HepG2 (cell line): ENCODE measurements at regions not wholly inside any gene's neighbourhood (a gene's known extent, or its start where the extent isn't known, plus 50 kb on each side); places are given as distances from the start of the nearest gene placed in this dataset.

Experiments
- ATAC-seq: fragments of 200-7000 bp; cut with Tn5 transposase; 3 replicates; pipeline ENCODE4 v1.9.1; 2020; ENCODE audit warnings: mild to moderate bottlenecking, moderate library complexity
- BruUV-seq: library from RNA; stranded (reverse); fragments of 400-500 nt; replicated peaks from 2 replicates; lab custom pipeline; 2021; lab: Mats Ljungman, UMichigan
- CTCF ChIA-PET: fragments of 300-600 bp; formaldehyde crosslinking; extraction: SDS; loops from one replicate; lab custom pipeline; 2021; ENCODE audit warnings: low total read pairs, inconsistent platforms, low intra/inter-chr PET ratio; lab: Yijun Ruan, JAX
- POLR2A ChIA-PET: fragments of 350-600 bp; sonication (Branson Sonifier 250); formaldehyde crosslinking; loops from one replicate; lab custom pipeline; 2020; ENCODE audit warnings: antibody characterized with exemption, inconsistent platforms; lab: Yijun Ruan, JAX
- DNase-seq: peaks from one replicate; pipeline ENCODE4 v3.0.0-alpha.2; 2015; ENCODE audit warnings: low spot score
- FAIRE-seq: peaks from 3 replicates; lab custom pipeline; 2011; peaks lifted over from hg19 to GRCh38; lab: Jason Lieb, UNC
- H2AFZ ChIP-seq: one replicate; pipeline ENCODE4 v1.6.1; 2011; ENCODE audit warnings: low read length, inconsistent platforms
- H3K27ac ChIP-seq: fragments of 300-600 bp; 3 replicates; pipeline ENCODE4 v1.8.0; 2011; ENCODE audit warnings: mixed run types, mild to moderate bottlenecking, mixed read lengths, low read length, inconsistent platforms; ENCODE audit not compliant: insufficient read depth; ENCODE audit errors: extremely low read length
- H3K27me3 ChIP-seq, 2 experiments: fragments of 200-600 bp in 1 of 2; 2 replicates in 1 of 2; 3 replicates in 1 of 2; pipeline versions ENCODE4 v1.6.0 to v1.8.0; 2011; ENCODE audit warnings: low read length in 2 of 2, mild to moderate bottlenecking in 2 of 2, moderate library complexity in 2 of 2, inconsistent platforms in 1 of 2; ENCODE audit not compliant: insufficient read depth in 2 of 2, control insufficient read depth in 1 of 2
- H3K36me3 ChIP-seq, 2 experiments: fragments of 200-600 bp in 1 of 2; replicated peaks in 1 of 2; 2 replicates in 1 of 2; 3 replicates in 1 of 2; pipeline versions ENCODE4 v1.5.1 to v1.8.0; 2011; ENCODE audit warnings: low read length in 2 of 2, inconsistent platforms in 1 of 2; ENCODE audit not compliant: insufficient read depth in 2 of 2, control insufficient read depth in 1 of 2
- H3K4me1 ChIP-seq: 2 replicates; pipeline ENCODE4 v1.5.1; 2012; ENCODE audit warnings: low read length, inconsistent platforms; ENCODE audit not compliant: insufficient read depth
- H3K4me2 ChIP-seq: 2 replicates; pipeline ENCODE4 v1.6.0; 2011; ENCODE audit warnings: low read depth, low read length, inconsistent platforms
- H3K4me3 ChIP-seq, 3 experiments: fragments of 200-600 bp in 1 of 3; sonication (generic), shearing (Covaris generic) in 1 of 3; replicated peaks in 1 of 3; 2 replicates each; pipeline ENCODE4 v1.5.1; 2011 to 2016; ENCODE audit warnings: low read length in 3 of 3, inconsistent platforms in 2 of 3, low read depth in 2 of 3, mild to moderate bottlenecking in 2 of 3, control low read depth in 1 of 3, mixed read lengths in 1 of 3; ENCODE audit not compliant: insufficient read depth in 1 of 3
- H3K79me2 ChIP-seq: one replicate; pipeline ENCODE4 v1.6.1; 2011; ENCODE audit warnings: low read length, inconsistent platforms; ENCODE audit not compliant: insufficient read depth
- H3K9ac ChIP-seq: 2 replicates; pipeline ENCODE4 v1.6.0; 2011; ENCODE audit warnings: mild to moderate bottlenecking, low read depth, low read length, inconsistent platforms; ENCODE audit not compliant: insufficient read depth
- H3K9me3 ChIP-seq: 2 replicates; pipeline ENCODE4 v1.5.1; 2012; ENCODE audit warnings: mild to moderate bottlenecking, low read length
- H4K20me1 ChIP-seq: 2 replicates; pipeline ENCODE4 v1.6.0; 2011; ENCODE audit warnings: inconsistent platforms, mild to moderate bottlenecking, low read length, moderate library complexity; ENCODE audit not compliant: insufficient read depth
- ARID2 ChIP-seq: sonication (generic); formaldehyde crosslinking; IDR thresholded peaks from 2 replicates; pipeline ENCODE4 v1.8.1; 2022; ENCODE audit warnings: mild to moderate bottlenecking, missing genetic modification reagents, borderline replicate concordance
- HDAC2 ChIP-seq: sonication (generic); formaldehyde crosslinking; IDR thresholded peaks from 2 replicates; pipeline ENCODE4 v1.4.0; 2020; ENCODE audit warnings: missing genetic modification reagents
- NBN ChIP-seq: fragments of 450-650 bp; conservative IDR thresholded peaks from 2 replicates; pipeline ENCODE4 v1.6.1; 2017
- PHB2 ChIP-seq: fragments of 450-650 bp; IDR thresholded peaks from 2 replicates; pipeline ENCODE4 v1.6.1; 2018; ENCODE audit not compliant: partially characterized antibody
- POGK ChIP-seq: sonication (generic); formaldehyde crosslinking; conservative IDR thresholded peaks from 2 replicates; pipeline ENCODE4 v1.8.0; 2022; ENCODE audit warnings: mild to moderate bottlenecking, moderate library complexity, missing genetic modification reagents
- TRAFD1 ChIP-seq: sonication (generic); formaldehyde crosslinking; IDR thresholded peaks from 2 replicates; pipeline ENCODE4 v1.5.1; 2020; ENCODE audit warnings: missing genetic modification reagents, mild to moderate bottlenecking, borderline replicate concordance
- ZBTB7B ChIP-seq: sonication (generic); formaldehyde crosslinking; IDR thresholded peaks from 2 replicates; pipeline ENCODE4 v1.4.0; 2020; ENCODE audit warnings: missing genetic modification reagents
- ZNF143 ChIP-seq: sonication (generic); formaldehyde crosslinking; IDR thresholded peaks from 2 replicates; pipeline ENCODE4 v1.4.0; 2020; ENCODE audit warnings: missing genetic modification reagents
- ZXDC ChIP-seq: sonication (generic); formaldehyde crosslinking; IDR thresholded peaks from 2 replicates; pipeline ENCODE4 v1.5.0; 2020; ENCODE audit warnings: mild to moderate bottlenecking, missing genetic modification reagents
- WGBS: methylation state at CpG from one replicate; pipeline ENCODE4 v1.1.6; 2017; ENCODE audit warnings: low lambda C conversion rate; 5-methylcytosine and 5-hydroxymethylcytosine counted together
- in situ Hi-C: cut with HindIII; loops from 2 replicates; pipeline ENCODE4 v1.10.0; 2017; ENCODE audit warnings: low pct_unique_long_range_greater_than_20kb; ENCODE audit not compliant: extremely low pct_ligation_motif_present
- intact Hi-C: fragments of 100-400 bp; cut with micrococcal nuclease; formaldehyde crosslinking; loops from one replicate; pipeline ENCODE4 v1.10.0; 2022; ENCODE audit not compliant: unreplicated experiment

- WGBS = 0% methylated on average over 2 of the region's 2 CpGs
- no peaks in the 10 kb centered on the region for H3K27me3 ChIP-seq
Measured at GRCh38 chr14:80049055-80049454, 162.2 kb downstream of the DIO2 start.

GRCh38 chr14:80047761-80048160 lies 163.5 kb downstream of the DIO2 start:
- no TSS peak for BruUV-seq
- H3K27ac ChIP-seq = no peak overlapping the region
- POLR2A ChIA-PET = no interaction called here
- CTCF ChIA-PET = no interaction called here
- TF ChIP-seq ZBTB7B = no peak
- TF ChIP-seq POGK (CRISPR knock-in tag) = no peak
- no peak for TF ChIP-seq NBN
- TF ChIP-seq HDAC2 (CRISPR knock-in tag) = no peak
- no peak for TF ChIP-seq ZXDC (CRISPR knock-in tag)
- no peaks in the 10 kb centered on the region for H3K79me2 ChIP-seq
- H3K9me3 ChIP-seq = peaks cover 6% of the 10 kb centered on the region
- in situ Hi-C loops = no loop called here
- no peak overlapping the region for H3K4me2 ChIP-seq
- no peaks in the 10 kb centered on the region for H3K4me1 ChIP-seq
- no peak for ATAC-seq
- intact Hi-C loops = no loop called here
- no peaks in the 10 kb centered on the region for H3K36me3 ChIP-seq
- H3K27me3 ChIP-seq = no peaks in the 10 kb centered on the region
- H3K4me3 ChIP-seq = no peak overlapping the region
- no peaks in the 10 kb centered on the region for H4K20me1 ChIP-seq
- H3K9ac ChIP-seq = no peak overlapping the region
- H2AFZ ChIP-seq = no peak overlapping the region
- no peak for FAIRE-seq
- DNase-seq = no peak
- 4% methylated on average over 3 of the region's 3 CpGs for WGBS

More at GRCh38 chr14:80049055-80049454, 162.2 kb downstream of the DIO2 start:
- no peak for ATAC-seq
- H3K9me3 ChIP-seq = peaks cover 6% of the 10 kb centered on the region
- H3K4me1 ChIP-seq = no peaks in the 10 kb centered on the region
- no peak for FAIRE-seq
- H3K36me3 ChIP-seq = no peaks in the 10 kb centered on the region
- no peaks in the 10 kb centered on the region for H3K79me2 ChIP-seq
- TF ChIP-seq TRAFD1 (CRISPR knock-in tag) (no peak), PHB2 (no peak), ZNF143 (no peak), ARID2 (no peak)
- no peaks in the 10 kb centered on the region for H4K20me1 ChIP-seq
- no TSS peak for BruUV-seq
- no peak overlapping the region for H3K9ac ChIP-seq
- no peak overlapping the region for H3K4me2 ChIP-seq
- H2AFZ ChIP-seq = no peak overlapping the region
- in situ Hi-C loops = no loop called here
- H3K4me3 ChIP-seq = no peak overlapping the region
- ChIA-PET POLR2A (no interaction called here), CTCF (no interaction called here)
- no peak overlapping the region for H3K27ac ChIP-seq
- DNase-seq = no peak
- intact Hi-C loops = no loop called here
